A673 (cell line): ENCODE measurements at regions not wholly inside any gene's neighbourhood (a gene's known extent, or its start where the extent isn't known, plus 50 kb on each side); places are given as distances from the start of the nearest gene placed in this dataset.

Experiments used
- BruUV-seq: library from RNA; stranded (reverse); fragments of 400-500 nt; replicated peaks from 2 replicates; lab custom pipeline; 2021; lab: Mats Ljungman, UMichigan
- CTCF ChIA-PET: fragments of 300-600 bp; sonication (Branson Sonifier 250); formaldehyde crosslinking; loops from one replicate; lab custom pipeline; 2022; ENCODE audit warnings: antibody characterized with exemption; lab: Charles Lee
- POLR2A ChIA-PET: fragments of 300-600 bp; sonication (Branson Sonifier 250); formaldehyde crosslinking; loops from one replicate; lab custom pipeline; 2022; ENCODE audit warnings: antibody characterized with exemption; ENCODE audit not compliant: low non-redundant PET; lab: Charles Lee
- DNase-seq: peaks from one replicate; pipeline ENCODE4 v3.0.0-alpha.2; 2015; ENCODE audit warnings: low spot score
- H3K27ac ChIP-seq: fragments of 200-600 bp; sonication (generic); 2 replicates; pipeline ENCODE4 v1.5.1; 2016; ENCODE audit warnings: mixed run types, low read depth, mild to moderate bottlenecking, mixed read lengths, antibody characterized with exemption, low read length; ENCODE audit not compliant: poor library complexity, severe bottlenecking
- H3K27me3 ChIP-seq: fragments of 200-600 bp; sonication (generic); replicated peaks from 2 replicates; pipeline ENCODE4 v1.6.1; 2017; ENCODE audit warnings: mixed run types, low read depth, mild to moderate bottlenecking, mixed read lengths, antibody characterized with exemption, low read length; ENCODE audit not compliant: insufficient read depth, poor library complexity
- H3K36me3 ChIP-seq: fragments of 200-600 bp; sonication (generic); 2 replicates; pipeline ENCODE4 v1.6.1; 2016; ENCODE audit warnings: mixed run types, mild to moderate bottlenecking, mixed read lengths, antibody characterized with exemption, low read length; ENCODE audit not compliant: insufficient read depth, poor library complexity, severe bottlenecking
- H3K4me1 ChIP-seq: fragments of 200-600 bp; sonication (generic); 2 replicates; pipeline ENCODE4 v1.6.1; 2017; ENCODE audit warnings: mixed run types, mild to moderate bottlenecking, mixed read lengths, antibody characterized with exemption, low read length; ENCODE audit not compliant: insufficient read depth, poor library complexity, severe bottlenecking
- H3K4me3 ChIP-seq: fragments of 200-600 bp; sonication (generic); 2 replicates; pipeline ENCODE4 v1.5.1; 2016; ENCODE audit warnings: low read depth, mixed run types, mild to moderate bottlenecking, mixed read lengths, low read length; ENCODE audit not compliant: poor library complexity, severe bottlenecking
- H3K9me3 ChIP-seq: fragments of 200-600 bp; sonication (generic); 2 replicates; pipeline ENCODE4 v1.6.1; 2016; ENCODE audit warnings: mixed run types, low read depth, mild to moderate bottlenecking, mixed read lengths, antibody characterized with exemption, low read length; ENCODE audit not compliant: poor library complexity, severe bottlenecking
- CTCF ChIP-seq: fragments of 300-800, 200-600 bp; sonication (generic); conservative IDR thresholded peaks from 2 replicates; pipeline ENCODE4 v1.5.1; 2017; ENCODE audit warnings: low read depth, mild to moderate bottlenecking, antibody characterized with exemption, low read length, moderate library complexity, mixed read lengths
- EZH2 ChIP-seq: fragments of 200-600 bp; sonication (generic); IDR thresholded peaks from 2 replicates; pipeline ENCODE4 v1.6.1; 2017; ENCODE audit warnings: borderline replicate concordance, low read depth, mild to moderate bottlenecking, mixed read lengths, antibody characterized with exemption, low read length; ENCODE audit not compliant: poor library complexity, severe bottlenecking
- intact Hi-C: fragments of 100-400 bp; cut with micrococcal nuclease; formaldehyde crosslinking; loops from one replicate; pipeline ENCODE4 v1.10.0; 2022; ENCODE audit not compliant: unreplicated experiment

GRCh38 chr5:120985526-120985925, 521.4 kb downstream of the PRR16 start:
- no peaks in the 10 kb centered on the region for H3K27me3 ChIP-seq
- ChIA-PET CTCF (no interaction called here), POLR2A (no interaction called here)
- intact Hi-C loops, result no loop called here
- H3K36me3 ChIP-seq, result no peaks in the 10 kb centered on the region
- H3K4me3 ChIP-seq, result no peak overlapping the region
- H3K4me1 ChIP-seq, result no peaks in the 10 kb centered on the region
- TF ChIP-seq EZH2 (no peak), CTCF (no peak)
- H3K9me3 ChIP-seq, result no peaks in the 10 kb centered on the region
- H3K27ac ChIP-seq, result no peak overlapping the region
- DNase-seq, result no peak
- no TSS peak for BruUV-seq

GRCh38 chr5:120988491-120988890, 524.4 kb downstream of the PRR16 start:
- Histone ChIP-seq H3K27me3 (no peaks in the 10 kb centered on the region), H3K27ac (no peak overlapping the region), H3K4me1 (no peaks in the 10 kb centered on the region), H3K4me3 (no peak overlapping the region), H3K36me3 (no peaks in the 10 kb centered on the region), H3K9me3 (no peaks in the 10 kb centered on the region)
- CTCF ChIA-PET, result no interaction called here
- no peak for DNase-seq
- TF ChIP-seq CTCF (no peak), EZH2 (no peak)
- no TSS peak for BruUV-seq
- POLR2A ChIA-PET, result no interaction called here
- intact Hi-C loops, result no loop called here

GRCh38 chr5:120988941-120989340, 524.8 kb downstream of the PRR16 start:
- CTCF ChIA-PET, result no interaction called here
- Histone ChIP-seq H3K27me3 (no peaks in the 10 kb centered on the region), H3K9me3 (no peaks in the 10 kb centered on the region), H3K36me3 (no peaks in the 10 kb centered on the region), H3K4me3 (no peak overlapping the region), H3K4me1 (no peaks in the 10 kb centered on the region), H3K27ac (no peak overlapping the region)
- POLR2A ChIA-PET, result no interaction called here
- BruUV-seq, result no TSS peak
- intact Hi-C loops, result no loop called here
- no peak for DNase-seq
- no peak for TF ChIP-seq CTCF
- no peak for TF ChIP-seq EZH2
